GM21367 (cell line): ENCODE measurements at regions not wholly inside any gene's neighbourhood (a gene's known extent, or its start where the extent isn't known, plus 50 kb on each side); places are given as distances from the start of the nearest gene placed in this dataset.
A peak's percentile ranks its signal among the peaks of the same experiment; 100 is the strongest.
"Not testable (repeated sequence)": the region's sequence is repeated elsewhere in the genome, so short reads cannot be mapped to it uniquely, and the experiment has no call there.

Experiments used
- ATAC-seq: cut with Tn5 transposase; IDR thresholded peaks from one replicate; pipeline ENCODE4 v1.9.1; 2021; ENCODE audit not compliant: unreplicated experiment

- no peak for ATAC-seq
These were observed 422.8 kb upstream of the HNRNPA3 start for GRCh38 chr2:176789751-176790150.

- no peak for ATAC-seq
These were observed 422.1 kb upstream of the HNRNPA3 start for GRCh38 chr2:176790468-176790867.

DNA sequence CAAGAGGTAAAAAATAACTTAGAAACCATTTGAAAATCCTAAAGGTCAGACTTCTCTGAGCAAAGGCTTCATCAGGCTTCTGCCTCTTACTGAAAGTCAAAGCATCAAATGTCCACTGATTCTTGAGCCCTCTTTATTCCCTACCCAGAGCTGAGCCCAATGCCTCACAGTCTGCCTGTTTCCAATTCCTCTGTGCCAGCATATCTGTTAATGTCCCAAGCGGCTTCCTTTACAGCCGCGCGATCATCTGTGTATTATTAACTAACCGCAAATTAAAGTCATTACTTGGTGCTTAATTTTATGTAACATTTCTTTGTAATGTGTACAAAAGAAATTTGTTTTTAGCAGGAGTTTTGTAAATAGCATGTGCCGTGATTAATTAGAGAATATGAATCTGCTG, 418.8 kb upstream of the HNRNPA3 start:
- no peak for ATAC-seq

DNA sequence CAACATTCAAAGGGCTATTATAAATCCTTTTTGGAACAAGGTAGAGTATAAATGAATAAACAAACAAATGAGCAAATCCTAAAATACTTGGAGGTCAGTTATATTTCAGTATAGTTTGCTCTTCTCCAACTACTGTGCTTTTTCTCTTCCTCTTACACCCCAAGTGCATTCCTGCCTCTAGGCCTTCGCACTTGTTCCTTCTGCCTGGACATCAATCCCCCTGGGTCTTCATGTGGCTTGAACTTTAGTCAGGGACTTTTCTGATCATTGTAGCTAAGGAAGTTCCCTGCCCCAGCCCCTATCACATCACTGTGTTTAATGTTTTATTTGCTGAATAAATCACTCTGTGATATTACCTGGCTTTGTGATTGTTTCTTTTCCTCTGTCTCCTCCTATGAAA, 418.2 kb upstream of the HNRNPA3 start:
- no peak for ATAC-seq

GRCh38 chr2:176795823-176796222, 416.8 kb upstream of the HNRNPA3 start:
- ATAC-seq: no peak

DNA sequence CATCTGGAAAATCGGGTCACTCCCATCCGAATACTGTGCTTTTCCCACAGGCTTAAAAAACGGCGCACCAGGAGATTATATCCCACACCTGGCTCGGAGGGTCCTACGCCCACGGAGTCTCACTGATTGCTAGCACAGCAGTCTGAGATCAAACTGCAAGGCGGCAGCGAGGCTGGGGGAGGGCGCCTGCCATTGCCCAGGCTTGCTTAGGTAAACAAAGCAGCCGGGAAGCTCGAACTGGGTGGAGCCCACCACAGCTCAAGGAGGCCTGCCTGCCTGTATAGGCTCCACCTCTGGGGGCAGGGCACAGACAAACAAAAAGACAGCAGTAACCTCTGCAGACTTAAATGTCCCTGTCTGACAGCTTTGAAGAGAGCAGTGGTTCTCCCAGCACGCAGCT, 415.9 kb upstream of the HNRNPA3 start:
- ATAC-seq: not testable (repeated sequence)

DNA sequence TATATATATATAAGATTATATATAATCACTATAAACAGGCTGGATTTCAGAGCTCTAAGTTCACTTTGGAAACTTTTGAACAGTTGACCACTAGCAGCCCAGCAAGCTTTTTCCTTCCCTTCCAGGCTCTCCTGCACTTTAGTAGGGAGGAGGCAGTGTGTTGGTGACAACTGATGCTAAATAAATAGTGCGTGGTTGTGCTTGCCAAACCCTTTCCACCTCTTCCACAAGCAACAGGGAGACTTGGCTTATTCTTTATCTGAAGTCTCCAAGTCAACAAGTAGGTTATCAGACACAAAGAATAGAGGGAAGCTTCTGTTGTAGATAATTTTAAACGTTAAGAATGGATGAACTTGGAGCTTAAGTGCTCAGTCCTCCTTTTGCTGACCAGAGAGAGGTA, 408.2 kb upstream of the HNRNPA3 start:
- no peak for ATAC-seq

- no peak for ATAC-seq
These were observed 407.2 kb upstream of the HNRNPA3 start for GRCh38 chr2:176805345-176805744.

GRCh38 chr2:176812246-176812775, 400.3 kb upstream of the HNRNPA3 start:
- no peak for ATAC-seq

- ATAC-seq: no peak
These were observed 399.4 kb upstream of the HNRNPA3 start for GRCh38 chr2:176813156-176813555.

DNA sequence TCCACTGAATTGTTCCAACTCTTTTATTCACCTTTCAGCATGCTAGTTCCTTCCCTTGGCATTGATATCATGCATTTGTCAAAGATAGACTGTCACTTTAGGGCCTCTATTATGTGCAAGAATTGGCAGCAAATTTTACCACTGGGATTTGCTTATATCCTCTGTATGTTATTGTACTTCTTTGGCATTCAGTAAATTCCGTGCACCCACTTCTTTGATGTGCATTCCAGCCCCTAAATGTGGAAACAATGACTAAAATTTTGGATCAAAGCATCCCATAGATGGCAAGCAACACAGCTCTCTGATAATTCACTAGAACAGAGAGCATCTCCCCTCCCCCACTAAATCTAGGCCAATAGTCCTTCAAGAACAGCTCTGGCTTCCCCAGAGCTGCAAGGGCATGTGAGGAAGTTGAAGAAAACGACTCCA, 399.0 kb upstream of the HNRNPA3 start:
- ATAC-seq: no peak

DNA sequence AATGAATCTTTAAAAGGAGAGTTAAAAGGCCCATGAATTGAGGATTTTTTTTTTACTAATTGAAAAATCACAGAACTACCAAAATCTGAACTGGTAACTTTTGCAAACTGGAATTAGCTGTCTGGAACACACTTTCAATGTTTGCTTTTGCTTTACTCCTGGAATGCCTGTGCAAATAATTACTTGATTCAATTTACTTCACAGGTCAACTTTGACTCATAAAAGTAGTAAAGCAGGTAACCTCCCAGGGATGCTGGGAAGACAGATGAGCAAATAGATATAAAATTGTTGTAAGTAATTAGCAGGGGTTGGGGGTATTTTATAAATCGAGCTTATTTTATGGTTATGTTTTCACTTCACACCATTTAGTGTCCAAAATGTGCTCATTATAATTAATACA, 398.3 kb upstream of the HNRNPA3 start:
- ATAC-seq: no peak

DNA sequence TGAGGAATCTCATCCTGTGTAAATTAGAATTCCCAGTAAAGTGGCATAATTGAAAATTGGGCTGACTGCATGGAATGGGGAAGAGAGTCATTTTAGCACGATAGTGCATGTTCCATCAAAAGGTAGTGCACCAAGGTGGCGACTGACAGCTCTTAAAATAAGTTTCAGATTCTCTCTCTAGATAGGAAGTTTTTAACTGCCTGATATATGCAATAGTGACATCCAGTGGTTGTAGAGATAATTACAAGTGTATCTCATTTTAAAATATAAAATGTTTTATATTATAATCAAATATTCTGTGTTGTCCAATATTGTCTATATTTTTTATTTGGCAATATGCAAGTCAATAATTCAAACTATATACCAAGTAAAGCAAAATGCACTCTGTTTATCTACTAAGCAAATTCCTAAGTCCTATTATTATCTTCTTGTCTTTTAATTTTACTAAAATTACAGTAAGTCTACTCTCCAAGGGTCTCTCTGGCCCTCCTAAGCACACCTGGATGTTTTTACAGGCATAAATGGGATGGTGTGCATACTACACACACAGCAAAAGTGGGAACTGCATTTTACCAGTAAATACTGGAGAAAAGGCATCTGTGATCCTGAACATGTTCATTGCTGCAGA, 397.7 kb upstream of the HNRNPA3 start:
- peak; percentile 64 for ATAC-seq

DNA sequence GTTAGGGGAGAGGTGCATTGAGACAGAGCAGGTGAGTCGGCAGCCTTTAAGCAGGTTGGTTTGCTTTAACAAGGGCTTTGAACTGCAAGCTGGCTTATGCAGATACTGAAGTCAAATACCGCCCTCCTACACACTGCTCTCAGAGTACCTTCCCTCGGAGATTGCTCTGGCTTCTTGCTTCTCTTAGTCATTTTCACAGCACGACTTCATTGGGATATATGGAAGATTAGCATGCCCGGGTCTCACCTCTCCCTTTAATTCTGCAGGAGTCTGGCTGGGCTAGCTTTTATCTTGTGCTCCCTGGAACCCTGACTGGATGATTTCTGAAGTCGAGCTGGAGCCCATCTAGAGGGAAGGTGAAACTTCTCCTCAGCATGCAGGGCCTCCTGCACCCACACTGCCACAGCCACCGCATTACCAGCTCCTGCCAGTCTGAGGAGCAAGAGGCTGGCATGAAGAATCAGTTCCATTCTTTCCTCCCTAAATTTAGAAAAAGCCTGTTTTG, 395.5 kb upstream of the HNRNPA3 start:
- ATAC-seq: no peak

DNA sequence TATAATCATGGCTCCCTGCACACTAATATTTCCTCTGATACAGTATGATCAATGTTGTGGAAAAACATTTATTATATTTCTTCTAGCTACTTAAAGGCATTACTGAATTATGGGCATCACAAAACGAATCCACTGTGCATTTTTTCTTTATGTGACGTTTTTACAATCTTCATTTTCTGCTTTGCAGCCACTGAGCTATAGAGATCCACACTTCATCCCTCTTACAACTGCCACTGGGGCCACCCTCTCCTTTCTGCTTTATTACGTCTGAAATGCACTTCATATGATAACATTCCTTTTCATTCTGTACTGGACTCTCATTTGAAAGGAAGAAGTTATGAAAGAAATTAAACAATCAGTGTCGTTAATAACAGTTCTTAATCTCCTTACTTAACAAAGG, 394.5 kb upstream of the HNRNPA3 start:
- ATAC-seq: no peak

GRCh38 chr2:176818617-176819016, 394.0 kb upstream of the HNRNPA3 start:
- no peak for ATAC-seq

- ATAC-seq: no peak
These were observed 393.3 kb upstream of the HNRNPA3 start for GRCh38 chr2:176819306-176819705.

DNA sequence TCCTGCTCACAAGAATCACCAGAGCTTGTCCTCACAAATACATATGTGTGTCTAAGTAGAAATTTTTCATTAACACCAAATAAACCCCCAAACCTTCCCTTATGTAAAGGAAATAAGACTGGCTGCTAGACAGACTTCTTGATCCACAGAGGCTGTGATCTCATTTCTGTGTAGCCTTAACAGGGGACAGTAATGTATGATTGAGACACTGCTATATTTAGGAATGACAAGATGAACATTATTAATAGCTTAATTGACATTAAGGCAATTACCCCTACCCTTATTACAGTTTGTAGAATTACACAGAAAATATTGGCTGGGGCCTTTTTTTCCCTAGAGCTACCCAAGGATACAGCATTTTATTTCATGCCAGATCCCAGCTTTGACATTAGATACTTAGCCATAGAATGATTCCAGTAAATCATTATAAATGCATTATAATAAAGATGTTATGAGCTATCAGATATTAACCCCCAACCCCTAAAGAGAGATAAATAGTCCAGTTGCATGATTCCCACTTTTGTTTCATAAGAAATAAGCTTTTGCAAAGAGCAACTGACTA, 392.1 kb upstream of the HNRNPA3 start:
- no peak for ATAC-seq

- ATAC-seq: no peak
These were observed 391.2 kb upstream of the HNRNPA3 start for GRCh38 chr2:176821350-176821749.

- ATAC-seq: no peak
These were observed 390.5 kb upstream of the HNRNPA3 start for GRCh38 chr2:176822060-176822459.

DNA sequence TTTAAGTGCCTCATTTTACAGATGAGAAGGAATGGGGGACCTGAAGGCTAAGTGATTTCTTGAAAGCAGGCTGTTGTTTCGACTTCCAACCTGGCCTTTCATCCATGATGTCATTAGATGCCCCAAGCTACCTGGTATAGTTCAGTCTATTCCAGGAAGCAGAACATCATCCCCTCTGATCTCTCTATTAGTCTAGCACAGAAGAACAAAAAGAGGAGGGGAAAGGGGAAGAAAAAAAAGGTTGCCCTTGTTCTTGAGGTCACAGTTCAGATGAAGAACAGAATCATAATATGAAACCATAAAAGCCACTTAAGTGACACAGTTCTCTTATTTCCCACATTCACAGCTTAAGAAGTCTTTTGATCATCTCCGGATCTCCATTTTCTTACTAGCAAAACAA, 386.2 kb upstream of the HNRNPA3 start:
- no peak for ATAC-seq

- ATAC-seq: no peak
These were observed 385.5 kb upstream of the HNRNPA3 start for GRCh38 chr2:176826984-176827668.
